ENCODE measurements at regions not wholly inside any gene's neighbourhood (a gene's known extent, or its start where the extent isn't known, plus 50 kb on each side); places are given as distances from the start of the nearest gene placed in this dataset.
A peak's percentile ranks its signal among the peaks of the same experiment; 100 is the strongest.

- intact Hi-C loops (cut with DNase I; ENCODE audit: low total_unique reads): no loop called here
- Histone ChIP-seq H3K36me3 (ENCODE audit: low read depth, missing control alignments) (no peaks in the 10 kb centered on the region), H3K4me3 (no peak overlapping the region), H3K9me3 (no peaks in the 10 kb centered on the region), H3K27me3 (no peaks in the 10 kb centered on the region), H3K27ac (no peak overlapping the region), H3K4me1 (peaks cover 3% of the 10 kb centered on the region)
- TF ChIP-seq POLR2A (IDR thresholded peaks at IDR 0.05) (no peak), CTCF (IDR thresholded peaks at IDR 0.05) (no peak)
- no peak for DNase-seq
- WGBS, 2 donors: 74 to 85% methylated on average over 5 of the region's 5 CpGs
Measured at GRCh38 chr3:194773771-194774455, 88.2 kb downstream of the FAM43A start.

GRCh38 chr3:194775266-194775665 is 89.6 kb downstream of the FAM43A start:
- intact Hi-C loops (cut with DNase I; ENCODE audit: low total_unique reads): no loop called here
- Histone ChIP-seq H3K4me3 (no peak overlapping the region), H3K9me3 (no peaks in the 10 kb centered on the region), H3K27ac (no peak overlapping the region), H3K27me3 (no peaks in the 10 kb centered on the region), H3K4me1 (peaks cover 8% of the 10 kb centered on the region), H3K36me3 (ENCODE audit: low read depth, missing control alignments) (no peaks in the 10 kb centered on the region)
- 72 to 78% methylated on average over 3 of the region's 3 CpGs for WGBS, 2 donors
- TF ChIP-seq POLR2A (IDR thresholded peaks at IDR 0.05): no peak
- no peak for DNase-seq

GRCh38 chr3:194775731-194776130 is 90.0 kb downstream of the FAM43A start:
- TF ChIP-seq CTCF (IDR thresholded peaks at IDR 0.05): no peak
- TF ChIP-seq POLR2A (IDR thresholded peaks at IDR 0.05): no peak
- Histone ChIP-seq H3K36me3 (ENCODE audit: low read depth, missing control alignments) (no peaks in the 10 kb centered on the region), H3K4me3 (no peak overlapping the region), H3K9me3 (no peaks in the 10 kb centered on the region), H3K27ac (no peak overlapping the region), H3K27me3 (no peaks in the 10 kb centered on the region), H3K4me1 (peaks cover 8% of the 10 kb centered on the region)
- intact Hi-C loops (cut with DNase I; ENCODE audit: low total_unique reads): no loop called here
- DNase-seq: no peak
- 73 to 88% methylated on average over 3 of the region's 3 CpGs for WGBS, 2 donors

- DNase-seq: no peak
- Histone ChIP-seq H3K4me3 (no peak overlapping the region), H3K27me3 (no peaks in the 10 kb centered on the region), H3K36me3 (ENCODE audit: low read depth, missing control alignments) (no peaks in the 10 kb centered on the region), H3K27ac (no peak overlapping the region), H3K9me3 (no peaks in the 10 kb centered on the region), H3K4me1 (peaks cover 8% of the 10 kb centered on the region)
- WGBS, 2 donors: 75 to 82% methylated on average over 5 of the region's 5 CpGs
- intact Hi-C loops (cut with DNase I; ENCODE audit: low total_unique reads): no loop called here
- TF ChIP-seq POLR2A (IDR thresholded peaks at IDR 0.05): no peak
- no peak for TF ChIP-seq CTCF (IDR thresholded peaks at IDR 0.05)
Measured at GRCh38 chr3:194777729-194778128, 92.0 kb downstream of the FAM43A start.

DNA sequence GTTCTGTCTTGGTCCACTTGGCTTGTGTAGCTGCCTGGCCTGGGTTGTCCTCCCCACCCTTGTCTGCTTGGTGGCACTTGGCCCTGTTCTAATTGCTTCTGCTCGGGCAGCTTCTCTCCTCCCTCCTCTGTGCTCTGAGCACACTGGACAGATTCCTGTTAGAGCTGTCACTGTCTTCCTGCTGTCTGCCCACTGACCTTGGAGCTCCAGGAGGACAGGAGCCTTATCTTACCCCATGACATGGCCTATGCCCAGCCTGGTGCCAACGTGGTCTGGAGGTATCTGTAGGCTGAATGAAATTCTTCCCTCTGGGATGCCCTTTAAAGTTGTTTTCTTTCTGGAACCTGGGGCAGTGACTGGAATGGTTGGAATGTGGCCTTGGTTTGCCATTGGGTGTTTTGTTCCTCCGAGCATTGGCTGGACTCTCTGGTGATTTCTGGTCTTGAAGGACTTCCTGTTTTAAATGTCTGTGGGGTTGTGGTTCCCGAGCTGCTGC is 94.1 kb downstream of the FAM43A start:
- intact Hi-C loops (cut with DNase I; ENCODE audit: low total_unique reads): no loop called here
- peak; percentile 54 for DNase-seq
- TF ChIP-seq POLR2A (IDR thresholded peaks at IDR 0.05) (no peak), CTCF (IDR thresholded peaks at IDR 0.05) (no peak)
- H3K27ac ChIP-seq: no peak overlapping the region
- no peak overlapping the region for H3K4me3 ChIP-seq
- WGBS, 2 donors: 26 to 39% methylated on average over 4 of the region's 4 CpGs
- no peaks in the 10 kb centered on the region for H3K9me3 ChIP-seq
- peaks cover 8% of the 10 kb centered on the region for H3K4me1 ChIP-seq
- H3K36me3 ChIP-seq (ENCODE audit: low read depth, missing control alignments): no peaks in the 10 kb centered on the region
- no peaks in the 10 kb centered on the region for H3K27me3 ChIP-seq

Measured in testis (tissue), 2 donors.